Activated CD8-positive, alpha-beta memory T cell treated with anti-CD3 and anti-CD28 coated beads, Interleukin-2, amount 50 U/mL, for 24 hours (primary cell): ENCODE measurements at regions not wholly inside any gene's neighbourhood (a gene's known extent, or its start where the extent isn't known, plus 50 kb on each side); places are given as distances from the start of the nearest gene placed in this dataset.

Experiments
- DNase-seq: peaks from one replicate; pipeline ENCODE4 v3.0.0-alpha.2; 2020; ENCODE audit errors: extremely low read depth

- no peak for DNase-seq
Observed at GRCh38 chr20:50273601-50274491, 83.2 kb downstream of the CEBPB start.

- no peak for DNase-seq
Observed at GRCh38 chr20:50274570-50275430, 84.2 kb downstream of the CEBPB start.

- DNase-seq = no peak
Observed at GRCh38 chr20:50276119-50277063, 85.8 kb downstream of the CEBPB start.

GRCh38 chr20:50277064-50277415, 86.4 kb downstream of the CEBPB start:
- DNase-seq = no peak

- DNase-seq = no peak
Observed at GRCh38 chr20:50277460-50278376, 87.1 kb downstream of the CEBPB start.

- no peak for DNase-seq
Observed at GRCh38 chr20:50278377-50278683, 87.7 kb downstream of the CEBPB start.

- no peak for DNase-seq
Observed at GRCh38 chr20:50278684-50279531, 88.3 kb downstream of the CEBPB start.

- DNase-seq = no peak
Observed at GRCh38 chr20:50279988-50280850, 89.6 kb downstream of the CEBPB start.

GRCh38 chr20:50280851-50281655, 90.4 kb downstream of the CEBPB start:
- DNase-seq = no peak

- DNase-seq = no peak
Observed at GRCh38 chr20:50281831-50282591, 91.4 kb downstream of the CEBPB start.

GRCh38 chr20:50282592-50283241, 92.1 kb downstream of the CEBPB start:
- no peak for DNase-seq

GRCh38 chr20:50283370-50283769, 92.7 kb downstream of the CEBPB start:
- no peak for DNase-seq

GRCh38 chr20:50283922-50284810, 93.5 kb downstream of the CEBPB start:
- DNase-seq = no peak

- DNase-seq = no peak
Observed at GRCh38 chr20:50284811-50285375, 94.3 kb downstream of the CEBPB start.

GRCh38 chr20:50285376-50286173, 94.9 kb downstream of the CEBPB start:
- DNase-seq = no peak
